ENCODE measurements at regions not wholly inside any gene's neighbourhood (a gene's known extent, or its start where the extent isn't known, plus 50 kb on each side); places are given as distances from the start of the nearest gene placed in this dataset.

GRCh38 chr5:164000241-164000640 is 494.8 kb downstream of the MAT2B start:
- H3K27me3 ChIP-seq (ENCODE audit: insufficient read depth, low read length): no peaks in the 10 kb centered on the region
- H3K9ac ChIP-seq (ENCODE audit: low read length): no peak overlapping the region
- TF ChIP-seq CTCF (IDR thresholded peaks at IDR 0.05; ENCODE audit: low read length) (no peak), EZH2 (IDR thresholded peaks at IDR 0.05; ENCODE audit: borderline replicate concordance, low read length) (no peak)
- H3K4me3 ChIP-seq (ENCODE audit: low read depth, low read length, poor library complexity, severe bottlenecking): no peak overlapping the region
- H3K36me3 ChIP-seq (ENCODE audit: insufficient read depth, low read length): no peaks in the 10 kb centered on the region
- H3K27ac ChIP-seq (ENCODE audit: low read depth, low read length, poor library complexity, severe bottlenecking): no peak overlapping the region
- no peak overlapping the region for H2AFZ ChIP-seq (ENCODE audit: low read length)
- no peaks in the 10 kb centered on the region for H4K20me1 ChIP-seq (ENCODE audit: insufficient read depth, low read length)
- no peaks in the 10 kb centered on the region for H3F3A ChIP-seq (ENCODE audit: insufficient read depth, low read length)
- H3K79me2 ChIP-seq (ENCODE audit: insufficient read depth, low read length): no peaks in the 10 kb centered on the region
- H3K9me2 ChIP-seq (ENCODE audit: low read depth, low read length): no peaks in the 10 kb centered on the region
- no peak overlapping the region for H3K4me2 ChIP-seq (ENCODE audit: low read length)
- no peaks in the 10 kb centered on the region for H3K4me1 ChIP-seq (ENCODE audit: insufficient read depth, low read length, severe bottlenecking)
- H3K9me3 ChIP-seq (ENCODE audit: low read length): no peaks in the 10 kb centered on the region

GRCh38 chr5:164000819-164001218 is 495.4 kb downstream of the MAT2B start:
- H3K4me1 ChIP-seq (ENCODE audit: insufficient read depth, low read length, severe bottlenecking): no peaks in the 10 kb centered on the region
- H3K4me3 ChIP-seq (ENCODE audit: low read depth, low read length, poor library complexity, severe bottlenecking): no peak overlapping the region
- H2AFZ ChIP-seq (ENCODE audit: low read length): no peak overlapping the region
- no peaks in the 10 kb centered on the region for H3F3A ChIP-seq (ENCODE audit: insufficient read depth, low read length)
- no peak for TF ChIP-seq CTCF (IDR thresholded peaks at IDR 0.05; ENCODE audit: low read length)
- no peak for TF ChIP-seq EZH2 (IDR thresholded peaks at IDR 0.05; ENCODE audit: borderline replicate concordance, low read length)
- no peaks in the 10 kb centered on the region for H3K27me3 ChIP-seq (ENCODE audit: insufficient read depth, low read length)
- no peaks in the 10 kb centered on the region for H4K20me1 ChIP-seq (ENCODE audit: insufficient read depth, low read length)
- H3K9ac ChIP-seq (ENCODE audit: low read length): no peak overlapping the region
- no peaks in the 10 kb centered on the region for H3K36me3 ChIP-seq (ENCODE audit: insufficient read depth, low read length)
- no peak overlapping the region for H3K27ac ChIP-seq (ENCODE audit: low read depth, low read length, poor library complexity, severe bottlenecking)
- H3K79me2 ChIP-seq (ENCODE audit: insufficient read depth, low read length): no peaks in the 10 kb centered on the region
- H3K9me3 ChIP-seq (ENCODE audit: low read length): no peaks in the 10 kb centered on the region
- no peak overlapping the region for H3K4me2 ChIP-seq (ENCODE audit: low read length)
- no peaks in the 10 kb centered on the region for H3K9me2 ChIP-seq (ENCODE audit: low read depth, low read length)

GRCh38 chr5:164002214-164002613 is 496.8 kb downstream of the MAT2B start:
- H3K9me2 ChIP-seq (ENCODE audit: low read depth, low read length): no peaks in the 10 kb centered on the region
- H3K79me2 ChIP-seq (ENCODE audit: insufficient read depth, low read length): no peaks in the 10 kb centered on the region
- no peak overlapping the region for H2AFZ ChIP-seq (ENCODE audit: low read length)
- H3F3A ChIP-seq (ENCODE audit: insufficient read depth, low read length): no peaks in the 10 kb centered on the region
- H3K4me1 ChIP-seq (ENCODE audit: insufficient read depth, low read length, severe bottlenecking): no peaks in the 10 kb centered on the region
- H3K4me2 ChIP-seq (ENCODE audit: low read length): no peak overlapping the region
- H3K27ac ChIP-seq (ENCODE audit: low read depth, low read length, poor library complexity, severe bottlenecking): no peak overlapping the region
- H3K9me3 ChIP-seq (ENCODE audit: low read length): no peaks in the 10 kb centered on the region
- no peak for TF ChIP-seq EZH2 (IDR thresholded peaks at IDR 0.05; ENCODE audit: borderline replicate concordance, low read length)
- H3K9ac ChIP-seq (ENCODE audit: low read length): no peak overlapping the region
- no peaks in the 10 kb centered on the region for H4K20me1 ChIP-seq (ENCODE audit: insufficient read depth, low read length)
- H3K4me3 ChIP-seq (ENCODE audit: low read depth, low read length, poor library complexity, severe bottlenecking): no peak overlapping the region
- H3K36me3 ChIP-seq (ENCODE audit: insufficient read depth, low read length): no peaks in the 10 kb centered on the region
- no peaks in the 10 kb centered on the region for H3K27me3 ChIP-seq (ENCODE audit: insufficient read depth, low read length)

- Histone ChIP-seq H2AFZ (ENCODE audit: low read length) (no peak overlapping the region), H3K27ac (ENCODE audit: low read depth, low read length, poor library complexity, severe bottlenecking) (no peak overlapping the region), H3K79me2 (ENCODE audit: insufficient read depth, low read length) (no peaks in the 10 kb centered on the region)
Measured at GRCh38 chr5:164002628-164003027, 497.2 kb downstream of the MAT2B start.

More at GRCh38 chr5:164002628-164003027, 497.2 kb downstream of the MAT2B start:
- no peak for TF ChIP-seq CTCF (IDR thresholded peaks at IDR 0.05; ENCODE audit: low read length)
- TF ChIP-seq EZH2 (IDR thresholded peaks at IDR 0.05; ENCODE audit: borderline replicate concordance, low read length): no peak
- Histone ChIP-seq H3K27me3 (ENCODE audit: insufficient read depth, low read length) (no peaks in the 10 kb centered on the region), H3K36me3 (ENCODE audit: insufficient read depth, low read length) (no peaks in the 10 kb centered on the region), H3K4me3 (ENCODE audit: low read depth, low read length, poor library complexity, severe bottlenecking) (no peak overlapping the region), H3K9me3 (ENCODE audit: low read length) (no peaks in the 10 kb centered on the region), H3K9me2 (ENCODE audit: low read depth, low read length) (no peaks in the 10 kb centered on the region), H3K9ac (ENCODE audit: low read length) (no peak overlapping the region), H4K20me1 (ENCODE audit: insufficient read depth, low read length) (no peaks in the 10 kb centered on the region), H3K4me2 (ENCODE audit: low read length) (no peak overlapping the region), H3K4me1 (ENCODE audit: insufficient read depth, low read length, severe bottlenecking) (no peaks in the 10 kb centered on the region), H3F3A (ENCODE audit: insufficient read depth, low read length) (no peaks in the 10 kb centered on the region)
